ENCODE measurements at regions not wholly inside any gene's neighbourhood (a gene's known extent, or its start where the extent isn't known, plus 50 kb on each side); places are given as distances from the start of the nearest gene placed in this dataset.

- no peaks in the 10 kb centered on the region for H3K27me3 ChIP-seq (ENCODE audit: control insufficient read depth in 2 of 2, insufficient read depth in 2 of 2, low read length in 2 of 2)
- intact Hi-C loops (cut with micrococcal nuclease), result no loop called here
- no peak overlapping the region for H2AFZ ChIP-seq (ENCODE audit: insufficient read depth, low read depth, low read length, poor library complexity, severe bottlenecking)
- TF ChIP-seq CTCF (IDR thresholded peaks at IDR 0.05), result no peak
- H3K4me3 Mint-ChIP-seq, result no peak overlapping the region
- H3K27ac ChIP-seq (ENCODE audit: low read depth in 1 of 2, low read length in 2 of 2), result no peak overlapping the region
- H3K9me3 Mint-ChIP-seq, result peaks cover 0 to 5% (median 0%) of the 10 kb centered on the region in 7 donors
- no peaks in the 10 kb centered on the region for H3K9me3 ChIP-seq (replicated peaks in 1 of 2; ENCODE audit: control insufficient read depth in 1 of 2, insufficient read depth in 1 of 2, low read length in 2 of 2)
- no peak for DNase-seq
- no peaks in the 10 kb centered on the region for H3K36me3 ChIP-seq (replicated peaks in 1 of 2; ENCODE audit: control insufficient read depth in 1 of 2, insufficient read depth in 2 of 2, low read length in 2 of 2)
- no peak overlapping the region for H3K27ac Mint-ChIP-seq
- H3K4me1 Mint-ChIP-seq, result peaks cover 4% of the 10 kb centered on the region
- H3K4me2 ChIP-seq (replicated peaks; ENCODE audit: extremely low read depth, low read length, poor library complexity, severe bottlenecking), result no peak overlapping the region
- no peaks in the 10 kb centered on the region for H3K79me2 ChIP-seq (ENCODE audit: insufficient read depth, low read length)
- WGBS (ENCODE audit: insufficient coverage), result 100% methylated on average over 2 of the region's 5 CpGs
- no peaks in the 10 kb centered on the region for H4K20me1 ChIP-seq (ENCODE audit: insufficient read depth, low read length)
- H3K4me3 ChIP-seq (replicated peaks in 1 of 3; ENCODE audit: low read depth in 2 of 3, low read length in 3 of 3), result no peak overlapping the region
- no peak overlapping the region for H3K9ac ChIP-seq (ENCODE audit: insufficient read depth, low read length, poor library complexity, severe bottlenecking)
- peaks cover 0 to 1% (median 0%) of the 10 kb centered on the region in 3 donors for H3K27me3 Mint-ChIP-seq (ENCODE audit: low read depth in 3 of 3)
- no peaks in the 10 kb centered on the region for H3K4me1 ChIP-seq (ENCODE audit: control insufficient read depth in 1 of 2, insufficient read depth in 2 of 2, low read length in 2 of 2)
- H3K36me3 Mint-ChIP-seq, result no peaks in the 10 kb centered on the region
These were observed 489.2 kb upstream of the C1orf87 start for GRCh38 chr1:60562740-60563139.

- no peaks in the 10 kb centered on the region for H3K9me3 ChIP-seq (replicated peaks in 1 of 2; ENCODE audit: control insufficient read depth in 1 of 2, insufficient read depth in 1 of 2, low read length in 2 of 2)
- H3K4me1 Mint-ChIP-seq, result peaks cover 4% of the 10 kb centered on the region
- no peak overlapping the region for H3K9ac ChIP-seq (ENCODE audit: insufficient read depth, low read length, poor library complexity, severe bottlenecking)
- H3K9me3 Mint-ChIP-seq, result peaks cover 0 to 5% (median 0%) of the 10 kb centered on the region in 7 donors
- no peaks in the 10 kb centered on the region for H3K36me3 Mint-ChIP-seq
- no peak for TF ChIP-seq CTCF (IDR thresholded peaks at IDR 0.05)
- H3K4me3 Mint-ChIP-seq, result no peak overlapping the region
- DNase-seq, result no peak
- H3K27ac Mint-ChIP-seq, result no peak overlapping the region
- H3K27ac ChIP-seq (ENCODE audit: low read depth in 1 of 2, low read length in 2 of 2), result no peak overlapping the region
- intact Hi-C loops (cut with micrococcal nuclease), result no loop called here
- no peaks in the 10 kb centered on the region for H3K27me3 ChIP-seq (ENCODE audit: control insufficient read depth in 2 of 2, insufficient read depth in 2 of 2, low read length in 2 of 2)
- no peaks in the 10 kb centered on the region for H3K79me2 ChIP-seq (ENCODE audit: insufficient read depth, low read length)
- no peaks in the 10 kb centered on the region for H4K20me1 ChIP-seq (ENCODE audit: insufficient read depth, low read length)
- WGBS (ENCODE audit: insufficient coverage), result 100% methylated on average over 3 of the region's 3 CpGs
- H2AFZ ChIP-seq (ENCODE audit: insufficient read depth, low read depth, low read length, poor library complexity, severe bottlenecking), result no peak overlapping the region
- no peak overlapping the region for H3K4me3 ChIP-seq (replicated peaks in 1 of 3; ENCODE audit: low read depth in 2 of 3, low read length in 3 of 3)
- H3K36me3 ChIP-seq (replicated peaks in 1 of 2; ENCODE audit: control insufficient read depth in 1 of 2, insufficient read depth in 2 of 2, low read length in 2 of 2), result no peaks in the 10 kb centered on the region
- no peak overlapping the region for H3K4me2 ChIP-seq (replicated peaks; ENCODE audit: extremely low read depth, low read length, poor library complexity, severe bottlenecking)
- no peaks in the 10 kb centered on the region for H3K4me1 ChIP-seq (ENCODE audit: control insufficient read depth in 1 of 2, insufficient read depth in 2 of 2, low read length in 2 of 2)
- no peaks in the 10 kb centered on the region for H3K27me3 Mint-ChIP-seq (ENCODE audit: low read depth in 3 of 3)
These were observed 487.1 kb upstream of the C1orf87 start for GRCh38 chr1:60560701-60561100.
